ENCODE measurements at regions not wholly inside any gene's neighbourhood (a gene's known extent, or its start where the extent isn't known, plus 50 kb on each side); places are given as distances from the start of the nearest gene placed in this dataset.

DNA sequence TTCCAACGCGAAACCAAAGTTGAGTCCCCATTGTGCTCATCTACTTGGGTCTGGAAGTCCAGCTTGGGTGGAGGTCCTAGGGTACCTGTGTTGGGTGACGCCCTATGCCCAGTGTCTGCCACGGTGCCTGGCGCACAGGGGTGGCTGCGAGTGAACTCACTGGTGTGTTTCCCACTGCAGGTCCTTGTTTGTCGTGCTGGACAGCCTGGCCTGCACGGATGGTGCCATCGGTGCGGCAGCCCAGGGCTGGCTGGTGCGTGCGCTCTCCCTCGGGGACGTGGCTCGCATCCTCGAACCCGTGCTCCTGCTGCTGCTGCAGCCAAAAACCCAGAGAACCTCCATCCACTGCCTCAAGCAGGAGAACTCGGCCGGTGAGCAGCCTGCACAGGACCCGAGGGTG lies 80.4 kb upstream of the MORC3 start:
- no peak overlapping the region for H3K4me3 Mint-ChIP-seq
- ATAC-seq (ENCODE audit: low read depth) = no peak
- CTCF ChIA-PET = no interaction called here

DNA sequence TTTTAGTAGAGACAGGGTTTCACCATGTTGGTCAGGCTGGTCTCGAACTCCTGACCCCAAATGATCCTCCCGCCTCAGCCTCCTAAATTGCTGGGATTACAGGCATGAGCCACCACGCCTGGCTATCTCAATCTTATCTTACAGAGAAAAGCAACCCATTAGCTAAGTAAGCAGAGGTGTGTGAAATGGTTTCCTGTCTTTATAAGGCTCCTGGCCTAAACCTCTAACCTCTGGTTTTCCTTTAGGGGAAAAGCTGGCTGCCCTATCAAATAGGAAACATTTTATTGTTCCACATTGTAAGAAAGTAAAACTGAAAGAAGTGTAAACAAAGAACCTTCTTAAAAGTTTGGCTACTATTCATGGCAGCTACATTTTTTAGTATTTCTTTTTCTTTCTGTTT lies 78.3 kb upstream of the MORC3 start:
- H3K27ac ChIP-seq (ENCODE audit: low read length in 2 of 2) = peak overlapping the region in 1 of 2 donors; percentile 64

More for the DNA sequence above, 80.4 kb upstream of the MORC3 start:
- H3K4me1 ChIP-seq (ENCODE audit: control insufficient read depth in 2 of 2, insufficient read depth in 2 of 2, low read length in 2 of 2) = peaks cover 18 to 25% of the 10 kb centered on the region in 2 donors
- H4K20me1 ChIP-seq (ENCODE audit: control insufficient read depth, insufficient read depth, low read length, poor library complexity, severe bottlenecking) = no peaks in the 10 kb centered on the region
- no peak overlapping the region for H3K4me2 ChIP-seq (replicated peaks; ENCODE audit: low read depth, low read length, poor library complexity, severe bottlenecking)
- no peak overlapping the region for H3K9ac ChIP-seq (ENCODE audit: low read length)
- no peak for TF ChIP-seq EZH2 (IDR thresholded peaks at IDR 0.05; ENCODE audit: borderline replicate concordance, insufficient read depth, low read depth, low read length, poor library complexity, severe bottlenecking)
- TF ChIP-seq, protein P1, sequence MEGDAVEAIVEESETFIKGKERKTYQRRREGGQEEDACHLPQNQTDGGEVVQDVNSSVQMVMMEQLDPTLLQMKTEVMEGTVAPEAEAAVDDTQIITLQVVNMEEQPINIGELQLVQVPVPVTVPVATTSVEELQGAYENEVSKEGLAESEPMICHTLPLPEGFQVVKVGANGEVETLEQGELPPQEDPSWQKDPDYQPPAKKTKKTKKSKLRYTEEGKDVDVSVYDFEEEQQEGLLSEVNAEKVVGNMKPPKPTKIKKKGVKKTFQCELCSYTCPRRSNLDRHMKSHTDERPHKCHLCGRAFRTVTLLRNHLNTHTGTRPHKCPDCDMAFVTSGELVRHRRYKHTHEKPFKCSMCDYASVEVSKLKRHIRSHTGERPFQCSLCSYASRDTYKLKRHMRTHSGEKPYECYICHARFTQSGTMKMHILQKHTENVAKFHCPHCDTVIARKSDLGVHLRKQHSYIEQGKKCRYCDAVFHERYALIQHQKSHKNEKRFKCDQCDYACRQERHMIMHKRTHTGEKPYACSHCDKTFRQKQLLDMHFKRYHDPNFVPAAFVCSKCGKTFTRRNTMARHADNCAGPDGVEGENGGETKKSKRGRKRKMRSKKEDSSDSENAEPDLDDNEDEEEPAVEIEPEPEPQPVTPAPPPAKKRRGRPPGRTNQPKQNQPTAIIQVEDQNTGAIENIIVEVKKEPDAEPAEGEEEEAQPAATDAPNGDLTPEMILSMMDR (IDR thresholded peaks at IDR 0.05) = no peak
- peaks cover 0 to 43% of the 10 kb centered on the region in 2 experiments for H3K36me3 ChIP-seq (replicated peaks in 1 of 2; ENCODE audit: control extremely low read depth in 1 of 2, control insufficient read depth in 1 of 2, extremely low read depth in 1 of 2, insufficient read depth in 2 of 2, low read length in 1 of 2)
- no peaks in the 10 kb centered on the region for H3K27me3 ChIP-seq (replicated peaks in 1 of 4; ENCODE audit: control extremely low read depth in 1 of 4, control insufficient read depth in 3 of 4, insufficient read depth in 4 of 4, low read length in 3 of 4)
- no peak overlapping the region for H3K27ac Mint-ChIP-seq
- no peaks in the 10 kb centered on the region for H3K9me3 Mint-ChIP-seq (ENCODE audit: insufficient read depth)
- peaks cover 16% of the 10 kb centered on the region for H3K79me2 ChIP-seq (ENCODE audit: control insufficient read depth, insufficient read depth, low read length)
- H3K4me1 Mint-ChIP-seq = peaks cover 28% of the 10 kb centered on the region
- no peaks in the 10 kb centered on the region for H3K9me3 ChIP-seq (ENCODE audit: control extremely low read depth in 1 of 3, control insufficient read depth in 2 of 3, insufficient read depth in 1 of 3, low read length in 2 of 3)
- H3K27me3 Mint-ChIP-seq = no peaks in the 10 kb centered on the region
- no peak overlapping the region for H3K4me3 ChIP-seq (ENCODE audit: control extremely low read depth in 1 of 5, extremely low read depth in 1 of 5, insufficient read depth in 1 of 5, low read depth in 2 of 5, low read length in 4 of 5)
- DNase-seq = no peak
- no peak overlapping the region for H3K27ac ChIP-seq (ENCODE audit: low read length in 2 of 2)
- intact Hi-C loops (cut with micrococcal nuclease) = no loop called here
- H2AFZ ChIP-seq (ENCODE audit: insufficient read depth, low read depth, low read length, poor library complexity, severe bottlenecking) = no peak overlapping the region
- WGBS (ENCODE audit: insufficient coverage) = 95% methylated on average over 14 of the region's 20 CpGs
- POLR2A ChIA-PET = no interaction called here

More for the DNA sequence above, 78.3 kb upstream of the MORC3 start:
- WGBS (ENCODE audit: insufficient coverage) = 100% methylated on average over 2 of the region's 3 CpGs
- no peaks in the 10 kb centered on the region for H3K9me3 ChIP-seq (ENCODE audit: control extremely low read depth in 1 of 3, control insufficient read depth in 2 of 3, insufficient read depth in 1 of 3, low read length in 2 of 3)
- H3K4me3 ChIP-seq (ENCODE audit: control extremely low read depth in 1 of 5, extremely low read depth in 1 of 5, insufficient read depth in 1 of 5, low read depth in 2 of 5, low read length in 4 of 5) = no peak overlapping the region
- peaks cover 10 to 14% of the 10 kb centered on the region in 2 donors for H3K4me1 ChIP-seq (ENCODE audit: control insufficient read depth in 2 of 2, insufficient read depth in 2 of 2, low read length in 2 of 2)
- Mint-ChIP-seq H3K4me3 (no peak overlapping the region), H3K9me3 (ENCODE audit: insufficient read depth) (no peaks in the 10 kb centered on the region), H3K27ac (peak overlapping the region; percentile 56), H3K4me1 (peaks cover 14% of the 10 kb centered on the region), H3K27me3 (no peaks in the 10 kb centered on the region)
- H3K4me2 ChIP-seq (replicated peaks; ENCODE audit: low read depth, low read length, poor library complexity, severe bottlenecking) = no peak overlapping the region
- H4K20me1 ChIP-seq (ENCODE audit: control insufficient read depth, insufficient read depth, low read length, poor library complexity, severe bottlenecking) = no peaks in the 10 kb centered on the region
- peaks cover 3% of the 10 kb centered on the region for H3K79me2 ChIP-seq (ENCODE audit: control insufficient read depth, insufficient read depth, low read length)
- peaks cover 3 to 55% of the 10 kb centered on the region in 2 experiments for H3K36me3 ChIP-seq (replicated peaks in 1 of 2; ENCODE audit: control extremely low read depth in 1 of 2, control insufficient read depth in 1 of 2, extremely low read depth in 1 of 2, insufficient read depth in 2 of 2, low read length in 1 of 2)
- no peaks in the 10 kb centered on the region for H3K27me3 ChIP-seq (replicated peaks in 1 of 4; ENCODE audit: control extremely low read depth in 1 of 4, control insufficient read depth in 3 of 4, insufficient read depth in 4 of 4, low read length in 3 of 4)
- ATAC-seq (ENCODE audit: low read depth) (no peak), DNase-seq (no peak)
- H3K9ac ChIP-seq (ENCODE audit: low read length) = no peak overlapping the region
- no peak overlapping the region for H2AFZ ChIP-seq (ENCODE audit: insufficient read depth, low read depth, low read length, poor library complexity, severe bottlenecking)
- ChIA-PET POLR2A (interaction anchor here (0.7 to 1.2 kb wide), 2 partner anchors 78 to 87 kb away, joined by 4 to 5 read pairs; partner anchors contain the start of gene MORC3), CTCF (interaction anchor here (0.6 to 2.6 kb wide), 5 partner anchors 11 to 89 kb away, joined by 3 to 10 read pairs (median 6); no protein-coding TSS in a partner anchor)
- intact Hi-C loops (cut with micrococcal nuclease) = no loop called here
- TF ChIP-seq, protein P1 (IDR thresholded peaks at IDR 0.05) = no peak
- no peak for TF ChIP-seq EZH2 (IDR thresholded peaks at IDR 0.05; ENCODE audit: borderline replicate concordance, insufficient read depth, low read depth, low read length, poor library complexity, severe bottlenecking)

Data from B cell (primary cell).